Activated naive CD4-positive, alpha-beta T cell treated with anti-CD3 and anti-CD28 coated beads for 36 hours (primary cell): ENCODE measurements at regions not wholly inside any gene's neighbourhood (a gene's known extent, or its start where the extent isn't known, plus 50 kb on each side); places are given as distances from the start of the nearest gene placed in this dataset.

Source experiments
- CTCF ChIA-PET: fragments of 350-600 bp; sonication (Branson Sonifier 250); formaldehyde crosslinking; loops from one replicate; lab custom pipeline; 2021; ENCODE audit warnings: antibody characterized with exemption; lab: Charles Lee
- DNase-seq: peaks from one replicate; pipeline ENCODE4 v3.0.0-alpha.2; 2020
- H3K27ac Mint-ChIP-seq: one replicate; pipeline ENCODE4 v1.8.0; 2021; ENCODE audit warnings: mild to moderate bottlenecking, mixed read lengths
- H3K27me3 Mint-ChIP-seq: one replicate; pipeline ENCODE4 v1.8.0; 2021; ENCODE audit warnings: low read depth, mixed read lengths
- H3K36me3 Mint-ChIP-seq: one replicate; pipeline ENCODE4 v1.8.0; 2021; ENCODE audit warnings: low read depth, mixed read lengths
- H3K4me1 Mint-ChIP-seq: one replicate; pipeline ENCODE4 v1.8.0; 2021; ENCODE audit warnings: low read depth, mixed read lengths
- H3K4me3 Mint-ChIP-seq: one replicate; pipeline ENCODE4 v1.8.0; 2021; ENCODE audit warnings: mild to moderate bottlenecking, moderate library complexity, mixed read lengths
- H3K9me3 Mint-ChIP-seq: one replicate; pipeline ENCODE4 v1.8.0; 2021; ENCODE audit warnings: mixed read lengths
- intact Hi-C: fragments of 100-400 bp; cut with micrococcal nuclease; formaldehyde crosslinking; loops from one replicate; pipeline ENCODE4 v1.15.1; 2023

- Mint-ChIP-seq H3K4me3 (no peak overlapping the region), H3K9me3 (peaks cover under 1% of the 10 kb centered on the region), H3K27me3 (peaks cover 9% of the 10 kb centered on the region)
These were observed 116.5 kb downstream of the KIF26A start for GRCh38 chr14:104254735-104255400.

GRCh38 chr14:104256025-104256424 is 117.6 kb downstream of the KIF26A start:
- H3K4me3 Mint-ChIP-seq = no peak overlapping the region
- peaks cover 9% of the 10 kb centered on the region for H3K27me3 Mint-ChIP-seq
- peaks cover 8% of the 10 kb centered on the region for H3K9me3 Mint-ChIP-seq
- no peaks in the 10 kb centered on the region for H3K4me1 Mint-ChIP-seq
- intact Hi-C loops = no loop called here
- H3K27ac Mint-ChIP-seq = no peak overlapping the region
- no peak for DNase-seq
- CTCF ChIA-PET = no interaction called here
- H3K36me3 Mint-ChIP-seq = no peaks in the 10 kb centered on the region

More at GRCh38 chr14:104254735-104255400, 116.5 kb downstream of the KIF26A start:
- CTCF ChIA-PET = no interaction called here
- DNase-seq = no peak
- H3K36me3 Mint-ChIP-seq = no peaks in the 10 kb centered on the region
- H3K27ac Mint-ChIP-seq = no peak overlapping the region
- intact Hi-C loops = no loop called here
- no peaks in the 10 kb centered on the region for H3K4me1 Mint-ChIP-seq

- Mint-ChIP-seq H3K27ac (no peak overlapping the region), H3K4me3 (no peak overlapping the region), H3K27me3 (no peaks in the 10 kb centered on the region), H3K9me3 (peaks cover 11% of the 10 kb centered on the region), H3K36me3 (no peaks in the 10 kb centered on the region), H3K4me1 (no peaks in the 10 kb centered on the region)
- CTCF ChIA-PET = no interaction called here
- no peak for DNase-seq
- intact Hi-C loops = no loop called here
These were observed 124.4 kb downstream of the KIF26A start for GRCh38 chr14:104262515-104263514.

- Mint-ChIP-seq H3K36me3 (no peaks in the 10 kb centered on the region), H3K9me3 (peaks cover 11% of the 10 kb centered on the region), H3K4me3 (no peak overlapping the region), H3K27ac (no peak overlapping the region), H3K4me1 (peaks cover 4% of the 10 kb centered on the region), H3K27me3 (no peaks in the 10 kb centered on the region)
- intact Hi-C loops = no loop called here
- CTCF ChIA-PET = no interaction called here
- DNase-seq = no peak
These were observed 125.4 kb downstream of the KIF26A start for GRCh38 chr14:104263675-104264358.

GRCh38 chr14:104264495-104265265 is 126.3 kb downstream of the KIF26A start:
- CTCF ChIA-PET = no interaction called here

GRCh38 chr14:104265918-104266630 is 127.7 kb downstream of the KIF26A start:
- intact Hi-C loops = no loop called here
- no peak for DNase-seq
- no peaks in the 10 kb centered on the region for H3K36me3 Mint-ChIP-seq

More at GRCh38 chr14:104264495-104265265, 126.3 kb downstream of the KIF26A start:
- Mint-ChIP-seq H3K27me3 (no peaks in the 10 kb centered on the region), H3K4me1 (peaks cover 4% of the 10 kb centered on the region), H3K36me3 (no peaks in the 10 kb centered on the region), H3K27ac (no peak overlapping the region), H3K4me3 (no peak overlapping the region), H3K9me3 (peaks cover 11% of the 10 kb centered on the region)
- intact Hi-C loops = no loop called here
- DNase-seq = no peak

GRCh38 chr14:104266631-104267575 is 128.5 kb downstream of the KIF26A start:
- CTCF ChIA-PET = interaction anchor here (0.6 kb wide), 1 partner anchor 261 kb away, joined by 3 read pairs; no protein-coding TSS in a partner anchor
- peaks cover 4% of the 10 kb centered on the region for H3K4me1 Mint-ChIP-seq
- H3K27me3 Mint-ChIP-seq = no peaks in the 10 kb centered on the region
- DNase-seq = no peak
- intact Hi-C loops = no loop called here
- no peaks in the 10 kb centered on the region for H3K36me3 Mint-ChIP-seq
- no peak overlapping the region for H3K27ac Mint-ChIP-seq
- H3K9me3 Mint-ChIP-seq = peaks cover under 1% of the 10 kb centered on the region
- no peak overlapping the region for H3K4me3 Mint-ChIP-seq

More at GRCh38 chr14:104265918-104266630, 127.7 kb downstream of the KIF26A start:
- CTCF ChIA-PET = no interaction called here
- Mint-ChIP-seq H3K9me3 (peaks cover 3% of the 10 kb centered on the region), H3K4me1 (peaks cover 4% of the 10 kb centered on the region), H3K27me3 (no peaks in the 10 kb centered on the region), H3K4me3 (no peak overlapping the region), H3K27ac (no peak overlapping the region)

- no peaks in the 10 kb centered on the region for H3K9me3 Mint-ChIP-seq
- no peak for DNase-seq
- H3K27me3 Mint-ChIP-seq = no peaks in the 10 kb centered on the region
- H3K27ac Mint-ChIP-seq = no peak overlapping the region
- H3K36me3 Mint-ChIP-seq = no peaks in the 10 kb centered on the region
- H3K4me1 Mint-ChIP-seq = peaks cover 4% of the 10 kb centered on the region
- peak overlapping the region; percentile 9 for H3K4me3 Mint-ChIP-seq
- CTCF ChIA-PET = interaction anchor here (0.6 kb wide), 1 partner anchor 262 kb away, joined by 3 read pairs; no protein-coding TSS in a partner anchor
- intact Hi-C loops = no loop called here
These were observed 129.5 kb downstream of the KIF26A start for GRCh38 chr14:104267895-104268294.

- no peak overlapping the region for H3K27ac Mint-ChIP-seq
- intact Hi-C loops = no loop called here
- H3K9me3 Mint-ChIP-seq = no peaks in the 10 kb centered on the region
- H3K27me3 Mint-ChIP-seq = no peaks in the 10 kb centered on the region
- no peak overlapping the region for H3K4me3 Mint-ChIP-seq
- H3K36me3 Mint-ChIP-seq = no peaks in the 10 kb centered on the region
- peaks cover 4% of the 10 kb centered on the region for H3K4me1 Mint-ChIP-seq
- no peak for DNase-seq
- CTCF ChIA-PET = no interaction called here
These were observed 129.9 kb downstream of the KIF26A start for GRCh38 chr14:104268295-104268694.

GRCh38 chr14:104268725-104269436 is 130.5 kb downstream of the KIF26A start:
- no peak for DNase-seq
- CTCF ChIA-PET = no interaction called here
- H3K27ac Mint-ChIP-seq = no peak overlapping the region
- peaks cover 4% of the 10 kb centered on the region for H3K4me1 Mint-ChIP-seq
- H3K27me3 Mint-ChIP-seq = no peaks in the 10 kb centered on the region
- intact Hi-C loops = no loop called here
- no peak overlapping the region for H3K4me3 Mint-ChIP-seq
- no peaks in the 10 kb centered on the region for H3K36me3 Mint-ChIP-seq
- H3K9me3 Mint-ChIP-seq = no peaks in the 10 kb centered on the region
